ENCODE measurements at regions not wholly inside any gene's neighbourhood (a gene's known extent, or its start where the extent isn't known, plus 50 kb on each side); places are given as distances from the start of the nearest gene placed in this dataset.

DNA sequence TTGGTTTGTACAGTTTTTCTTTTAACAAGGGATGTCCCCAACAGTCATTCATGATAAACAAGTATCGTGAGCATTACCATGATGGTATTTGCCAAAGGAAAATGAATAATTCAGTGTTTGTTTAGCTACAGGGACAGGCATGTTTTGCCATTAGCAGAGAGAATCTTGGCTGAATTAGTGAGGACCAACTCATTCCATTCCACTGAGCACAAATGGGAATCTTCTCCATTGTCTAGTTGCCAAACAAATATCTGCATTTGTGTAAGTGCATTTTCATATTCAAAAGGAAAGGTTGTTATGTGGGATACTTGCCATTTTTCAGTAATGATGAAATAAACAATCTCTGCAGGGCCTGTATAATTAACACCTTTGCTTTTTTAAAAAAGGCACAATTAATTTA lies 1762.6 kb downstream of the RPA4 start:
- DNase-seq: no peak

- no peak for DNase-seq
Observed at GRCh38 chrX:98654565-98654964, 1755.5 kb downstream of the PCDH19 start.

Measured in NCI-H1105 (cell line).